ENCODE measurements at regions not wholly inside any gene's neighbourhood (a gene's known extent, or its start where the extent isn't known, plus 50 kb on each side); places are given as distances from the start of the nearest gene placed in this dataset.

DNA sequence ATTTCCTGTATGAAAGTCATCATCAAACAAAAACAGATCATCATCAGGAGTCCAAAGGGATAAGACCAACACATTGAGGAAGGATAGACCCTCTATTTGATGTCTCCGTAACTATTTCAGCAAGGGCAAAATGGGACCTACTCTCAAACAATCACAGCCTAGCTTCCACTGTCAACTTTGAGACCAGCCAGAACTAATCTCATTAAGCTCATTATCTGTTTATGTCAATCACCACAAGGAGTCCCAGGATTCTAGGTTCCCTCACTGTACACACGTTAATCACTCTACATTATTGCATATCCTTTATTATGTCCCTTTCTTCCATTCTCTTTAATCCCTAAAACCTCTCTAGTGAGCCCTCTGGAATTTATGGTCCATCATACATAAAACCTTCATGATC is 370.3 kb upstream of the LINC00305 start:
- TF ChIP-seq, protein P1, sequence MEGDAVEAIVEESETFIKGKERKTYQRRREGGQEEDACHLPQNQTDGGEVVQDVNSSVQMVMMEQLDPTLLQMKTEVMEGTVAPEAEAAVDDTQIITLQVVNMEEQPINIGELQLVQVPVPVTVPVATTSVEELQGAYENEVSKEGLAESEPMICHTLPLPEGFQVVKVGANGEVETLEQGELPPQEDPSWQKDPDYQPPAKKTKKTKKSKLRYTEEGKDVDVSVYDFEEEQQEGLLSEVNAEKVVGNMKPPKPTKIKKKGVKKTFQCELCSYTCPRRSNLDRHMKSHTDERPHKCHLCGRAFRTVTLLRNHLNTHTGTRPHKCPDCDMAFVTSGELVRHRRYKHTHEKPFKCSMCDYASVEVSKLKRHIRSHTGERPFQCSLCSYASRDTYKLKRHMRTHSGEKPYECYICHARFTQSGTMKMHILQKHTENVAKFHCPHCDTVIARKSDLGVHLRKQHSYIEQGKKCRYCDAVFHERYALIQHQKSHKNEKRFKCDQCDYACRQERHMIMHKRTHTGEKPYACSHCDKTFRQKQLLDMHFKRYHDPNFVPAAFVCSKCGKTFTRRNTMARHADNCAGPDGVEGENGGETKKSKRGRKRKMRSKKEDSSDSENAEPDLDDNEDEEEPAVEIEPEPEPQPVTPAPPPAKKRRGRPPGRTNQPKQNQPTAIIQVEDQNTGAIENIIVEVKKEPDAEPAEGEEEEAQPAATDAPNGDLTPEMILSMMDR (IDR thresholded peaks at IDR 0.05; ENCODE audit: unreplicated experiment), result no peak
- no peak for DNase-seq (ENCODE audit: low spot score in 2 of 2, unreplicated experiment in 2 of 2)
- no peaks in the 10 kb centered on the region for H3K36me3 Mint-ChIP-seq
- peaks cover 15% of the 10 kb centered on the region for H3K9me3 Mint-ChIP-seq
- H3K4me1 Mint-ChIP-seq, result no peaks in the 10 kb centered on the region
- H3K27ac Mint-ChIP-seq, result no peak overlapping the region
- H3K4me3 Mint-ChIP-seq, result no peak overlapping the region
- H3K27me3 Mint-ChIP-seq (ENCODE audit: low read depth), result peaks cover 3% of the 10 kb centered on the region

DNA sequence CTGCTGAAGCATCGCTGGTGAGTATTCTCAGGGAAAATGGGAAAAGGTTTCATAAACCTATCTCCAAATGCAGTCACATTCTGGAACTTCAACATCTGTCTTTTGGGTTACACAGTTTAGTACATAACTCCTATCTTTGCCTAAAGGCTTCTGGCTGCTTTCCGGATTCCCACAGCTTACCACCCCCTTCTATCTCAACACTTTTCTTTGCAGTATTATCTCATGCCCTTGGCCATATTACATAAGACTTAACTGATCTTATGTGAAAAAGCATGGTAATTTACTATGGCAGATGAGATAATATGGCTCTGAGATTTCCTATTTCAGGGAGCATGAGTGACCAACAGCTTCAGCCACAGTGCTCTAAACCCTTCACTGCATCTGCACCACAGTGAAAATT is 369.3 kb upstream of the LINC00305 start:
- H3K4me1 Mint-ChIP-seq, result no peaks in the 10 kb centered on the region

DNA sequence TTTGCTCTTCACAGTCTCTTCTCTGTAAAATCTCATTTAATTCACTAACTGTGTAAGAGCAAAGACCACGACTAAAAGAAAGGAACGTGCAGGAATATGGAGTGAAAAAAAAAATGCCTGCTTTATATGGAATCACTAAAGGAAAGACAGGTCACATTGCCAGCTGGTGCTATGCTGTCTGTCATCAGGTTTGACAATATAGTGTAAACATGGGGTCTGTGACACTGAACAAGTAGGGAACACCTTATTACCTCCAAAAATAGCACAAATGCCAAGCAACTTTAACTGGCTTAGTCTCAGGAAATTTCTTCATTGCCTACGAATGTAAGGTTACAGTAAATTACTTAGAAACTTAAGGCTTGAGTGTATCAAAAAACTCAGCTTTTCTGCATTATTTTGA is 364.5 kb upstream of the LINC00305 start:
- TF ChIP-seq, protein P1 (IDR thresholded peaks at IDR 0.05; ENCODE audit: unreplicated experiment), result no peak

More for the DNA sequence above, 369.3 kb upstream of the LINC00305 start:
- TF ChIP-seq, protein P1 (IDR thresholded peaks at IDR 0.05; ENCODE audit: unreplicated experiment), result no peak
- Mint-ChIP-seq H3K36me3 (no peaks in the 10 kb centered on the region), H3K4me3 (no peak overlapping the region), H3K27ac (no peak overlapping the region), H3K27me3 (ENCODE audit: low read depth) (peaks cover 1% of the 10 kb centered on the region), H3K9me3 (peaks cover 15% of the 10 kb centered on the region)
- no peak for DNase-seq (ENCODE audit: low spot score in 2 of 2, unreplicated experiment in 2 of 2)

DNA sequence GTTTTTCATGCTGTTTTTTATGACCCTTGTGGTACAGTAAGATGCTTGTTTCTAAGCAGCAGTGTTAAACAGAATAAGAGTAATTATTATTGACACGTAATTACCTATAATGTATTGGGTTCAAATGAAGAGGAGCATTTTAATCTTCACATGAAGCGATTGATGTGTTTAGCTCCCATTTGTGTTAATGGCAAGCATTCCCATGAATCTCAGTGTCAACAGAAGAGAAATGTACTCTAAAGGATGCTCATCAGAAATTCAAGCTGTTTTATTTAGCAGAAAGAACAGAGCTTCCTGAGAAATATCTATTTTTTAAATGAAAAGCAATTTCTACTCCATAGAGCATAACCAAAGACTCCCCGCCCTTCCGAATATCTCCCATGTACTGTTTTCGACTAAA is 341.3 kb upstream of the LINC00305 start:
- no peaks in the 10 kb centered on the region for H3K36me3 Mint-ChIP-seq
- TF ChIP-seq, protein P1 (IDR thresholded peaks at IDR 0.05; ENCODE audit: unreplicated experiment), result no peak
- no peak overlapping the region for H3K27ac Mint-ChIP-seq
- H3K4me1 Mint-ChIP-seq, result no peaks in the 10 kb centered on the region
- H3K4me3 Mint-ChIP-seq, result no peak overlapping the region
- H3K27me3 Mint-ChIP-seq (ENCODE audit: low read depth), result peaks cover 4% of the 10 kb centered on the region
- DNase-seq (ENCODE audit: low spot score in 2 of 2, unreplicated experiment in 2 of 2), result no peak
- H3K9me3 Mint-ChIP-seq, result no peaks in the 10 kb centered on the region

More for the DNA sequence above, 364.5 kb upstream of the LINC00305 start:
- Mint-ChIP-seq H3K27me3 (ENCODE audit: low read depth) (peaks cover 3% of the 10 kb centered on the region), H3K4me1 (no peaks in the 10 kb centered on the region), H3K4me3 (no peak overlapping the region), H3K27ac (no peak overlapping the region), H3K9me3 (no peaks in the 10 kb centered on the region), H3K36me3 (no peaks in the 10 kb centered on the region)
- DNase-seq (ENCODE audit: low spot score in 2 of 2, unreplicated experiment in 2 of 2), result no peak

DNA sequence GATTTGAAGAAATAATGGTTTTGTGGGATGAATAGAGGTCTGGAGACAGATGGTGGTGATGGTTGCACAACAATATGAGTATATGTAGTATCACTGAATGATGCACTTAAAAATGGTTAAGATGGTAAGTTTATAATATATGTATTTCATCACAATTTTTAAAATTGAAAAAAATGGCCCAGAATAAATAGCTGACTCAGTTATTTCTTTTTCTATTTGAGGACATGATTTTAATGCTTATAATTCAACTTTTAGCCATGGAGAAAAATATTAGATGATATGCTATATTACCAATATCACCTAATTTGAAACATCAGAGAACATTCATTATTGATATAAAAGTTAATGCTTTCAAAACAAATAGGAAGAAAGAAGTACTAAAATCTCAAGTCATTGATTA is 339.8 kb upstream of the LINC00305 start:
- peaks cover 4% of the 10 kb centered on the region for H3K27me3 Mint-ChIP-seq (ENCODE audit: low read depth)
- TF ChIP-seq, protein P1 (IDR thresholded peaks at IDR 0.05; ENCODE audit: unreplicated experiment), result no peak
- no peak overlapping the region for H3K27ac Mint-ChIP-seq
- no peaks in the 10 kb centered on the region for H3K4me1 Mint-ChIP-seq
- no peak for DNase-seq (ENCODE audit: low spot score in 2 of 2, unreplicated experiment in 2 of 2)
- no peaks in the 10 kb centered on the region for H3K36me3 Mint-ChIP-seq
- H3K9me3 Mint-ChIP-seq, result no peaks in the 10 kb centered on the region
- H3K4me3 Mint-ChIP-seq, result no peak overlapping the region

DNA sequence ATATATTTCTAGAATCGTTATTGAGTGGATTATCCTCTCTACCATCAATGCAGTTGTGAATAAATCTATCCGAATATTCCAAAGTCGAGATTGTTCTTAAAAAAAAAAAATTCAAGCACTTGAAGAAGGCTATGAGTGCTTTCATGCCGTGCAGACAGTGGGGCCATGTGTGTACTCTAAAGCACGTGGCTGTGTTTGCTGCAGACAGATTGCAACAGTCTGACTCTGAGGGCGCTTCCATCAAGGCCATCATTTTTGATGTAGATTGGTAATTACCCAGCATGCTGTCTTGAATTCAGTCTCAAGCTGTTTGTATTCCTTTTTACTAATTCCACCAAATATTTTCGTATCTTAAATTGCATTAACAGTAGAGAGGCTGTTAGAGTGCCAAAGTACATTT is 325.9 kb upstream of the LINC00305 start:
- Mint-ChIP-seq H3K4me3 (no peak overlapping the region), H3K9me3 (no peaks in the 10 kb centered on the region), H3K27me3 (ENCODE audit: low read depth) (no peaks in the 10 kb centered on the region), H3K36me3 (no peaks in the 10 kb centered on the region), H3K27ac (no peak overlapping the region), H3K4me1 (peaks cover 7% of the 10 kb centered on the region)
- DNase-seq (ENCODE audit: low spot score in 2 of 2, unreplicated experiment in 2 of 2), result no peak
- TF ChIP-seq, protein P1 (IDR thresholded peaks at IDR 0.05; ENCODE audit: unreplicated experiment), result no peak
